ENCODE measurements at regions not wholly inside any gene's neighbourhood (a gene's known extent, or its start where the extent isn't known, plus 50 kb on each side); places are given as distances from the start of the nearest gene placed in this dataset.

DNA sequence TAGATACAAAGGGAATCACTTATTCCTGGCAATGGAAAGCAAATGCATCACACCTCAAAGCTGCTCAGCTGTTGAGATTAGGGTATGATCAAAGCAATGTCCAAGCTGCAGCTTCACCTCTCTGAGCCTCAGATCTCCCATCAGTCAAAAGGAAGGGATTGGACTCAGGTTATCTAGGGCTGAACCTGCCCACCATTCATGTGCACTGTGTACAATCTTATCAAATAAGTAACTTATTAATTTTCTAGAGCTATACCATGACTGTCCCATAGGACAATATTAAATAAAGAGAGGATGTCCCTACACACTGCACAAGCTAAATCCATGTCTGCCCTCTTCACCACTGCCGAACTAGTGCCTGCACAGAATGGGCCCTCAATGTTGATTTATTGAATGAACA lies 127.0 kb downstream of the HSD17B3 start:
- H3K23me2 ChIP-seq (ENCODE audit: low read depth, low read length), result no peaks in the 10 kb centered on the region
- no peak overlapping the region for H3K14ac ChIP-seq (ENCODE audit: insufficient read length)
- CTCF ChIA-PET (ENCODE audit: partially characterized antibody), result interaction anchor here (0.5 to 1.5 kb wide), 3 partner anchors 12 to 47 kb away, joined by 3 to 7 read pairs (median 3); no protein-coding TSS in a partner anchor
- H4K5ac ChIP-seq (ENCODE audit: insufficient read length, low read depth, low read length), result no peak overlapping the region
- no peak for FAIRE-seq
- H3K4ac ChIP-seq (replicated peaks; ENCODE audit: insufficient read length, low read depth, low read length), result no peak overlapping the region
- H2BK120ac ChIP-seq (replicated peaks; ENCODE audit: low read depth, low read length), result no peak overlapping the region
- no peak overlapping the region for H3K4me3 ChIP-seq (ENCODE audit: extremely low read depth in 1 of 4, insufficient read depth in 2 of 4, low read depth in 3 of 4, low read length in 4 of 4)
- no peak overlapping the region for H2BK20ac ChIP-seq (ENCODE audit: low read length)
- no peak overlapping the region for H3K18ac ChIP-seq (ENCODE audit: extremely low read depth, low read length)
- DNase-seq (ENCODE audit: low read depth in 1 of 2, low spot score in 2 of 2), result no peak
- no peak overlapping the region for H4K91ac ChIP-seq (replicated peaks; ENCODE audit: insufficient read length, low read length)
- H2BK5ac ChIP-seq (ENCODE audit: low read depth, low read length), result no peak overlapping the region
- H3K27me3 ChIP-seq (replicated peaks in 1 of 4; ENCODE audit: control insufficient read depth in 3 of 4, extremely low read depth in 1 of 4, insufficient read depth in 3 of 4, low read length in 3 of 4), result no peaks in the 10 kb centered on the region; a peak in 2 of 7 replicates
- no peak overlapping the region for H4K8ac ChIP-seq (ENCODE audit: extremely low read depth, insufficient read depth, low read length)
- H2AFZ ChIP-seq (ENCODE audit: low read length), result no peak overlapping the region
- no peak overlapping the region for H2BK15ac ChIP-seq (ENCODE audit: low read length)
- H2AK5ac ChIP-seq (ENCODE audit: low read depth, low read length), result no peak overlapping the region; the same call in 1 of the 2 replicates
- H3K9ac ChIP-seq (replicated peaks in 1 of 4; ENCODE audit: extremely low read depth in 1 of 4, low read depth in 3 of 4, low read length in 3 of 4), result no peak overlapping the region
- no peak overlapping the region for H3K27ac ChIP-seq (ENCODE audit: low read depth, low read length)
- H3K36me3 ChIP-seq (ENCODE audit: control insufficient read depth in 2 of 4, insufficient read depth in 4 of 4, low read length in 3 of 4), result no peaks in the 10 kb centered on the region
- H3K79me1 ChIP-seq (ENCODE audit: low read depth, low read length), result no peaks in the 10 kb centered on the region
- WGBS, 2 experiments (ENCODE audit: extremely low coverage in 1 of 2, insufficient coverage in 1 of 2, insufficient read length in 1 of 2, insufficient replicate concordance in 2 of 2, low coverage in 1 of 2, low lambda C conversion rate in 2 of 2, missing lambda C conversion rate in 1 of 2), result 89% methylated on average over 1 of the region's 1 CpG; no CpG with 5 or more reads in 1 of the 2 experiments
- H2BK12ac ChIP-seq (ENCODE audit: low read depth, low read length), result no peak overlapping the region
- H3K79me2 ChIP-seq (ENCODE audit: control insufficient read depth in 1 of 2, insufficient read depth in 2 of 2, low read length in 2 of 2), result no peaks in the 10 kb centered on the region
- no peaks in the 10 kb centered on the region for H3K9me3 ChIP-seq (ENCODE audit: insufficient read depth in 2 of 2, low read depth in 1 of 2, low read length in 1 of 2)
- no peak overlapping the region for H3K4me2 ChIP-seq (ENCODE audit: insufficient read depth in 1 of 2, low read depth in 2 of 2, low read length in 2 of 2)
- TF ChIP-seq GABPA (IDR thresholded peaks at IDR 0.05; ENCODE audit: borderline replicate concordance, insufficient read depth, low read length) (no peak), CEBPB (IDR thresholded peaks at IDR 0.05; ENCODE audit: low read depth, low read length) (no peak), BCL11A (IDR thresholded peaks at IDR 0.05; ENCODE audit: low read depth in 2 of 2, low read length in 2 of 2) (no peak), SAP30 (IDR thresholded peaks at IDR 0.05; ENCODE audit: insufficient read depth, insufficient replicate concordance, low read length) (no peak), RNF2 (IDR thresholded peaks at IDR 0.05; ENCODE audit: borderline replicate concordance, low read depth, low read length, missing control alignments, poor library complexity, severe bottlenecking) (no peak), TEAD4 (IDR thresholded peaks at IDR 0.05; ENCODE audit: low read depth, low read length) (no peak), ZNF274 (IDR thresholded peaks at IDR 0.05; ENCODE audit: borderline replicate concordance, extremely low read depth, low read length) (no peak), HDAC6 (IDR thresholded peaks at IDR 0.05; ENCODE audit: low read depth, low read length) (no peak), JUND (IDR thresholded peaks at IDR 0.05; ENCODE audit: low read length) (no peak), RFX5 (IDR thresholded peaks at IDR 0.05; ENCODE audit: borderline replicate concordance, low read depth, low read length) (no peak)
- TF ChIP-seq, protein P1, sequence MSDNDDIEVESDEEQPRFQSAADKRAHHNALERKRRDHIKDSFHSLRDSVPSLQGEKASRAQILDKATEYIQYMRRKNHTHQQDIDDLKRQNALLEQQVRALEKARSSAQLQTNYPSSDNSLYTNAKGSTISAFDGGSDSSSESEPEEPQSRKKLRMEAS (IDR thresholded peaks at IDR 0.05), result no peak
- TF ChIP-seq, protein P2, sequence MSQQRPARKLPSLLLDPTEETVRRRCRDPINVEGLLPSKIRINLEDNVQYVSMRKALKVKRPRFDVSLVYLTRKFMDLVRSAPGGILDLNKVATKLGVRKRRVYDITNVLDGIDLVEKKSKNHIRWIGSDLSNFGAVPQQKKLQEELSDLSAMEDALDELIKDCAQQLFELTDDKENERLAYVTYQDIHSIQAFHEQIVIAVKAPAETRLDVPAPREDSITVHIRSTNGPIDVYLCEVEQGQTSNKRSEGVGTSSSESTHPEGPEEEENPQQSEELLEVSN (IDR thresholded peaks at IDR 0.05), result no peak
- POLR2A ChIA-PET (ENCODE audit: partially characterized antibody), result no interaction called here
- peaks cover 0 to 3% (median 0%) of the 10 kb centered on the region in 4 experiments; a peak in 1 of 7 replicates for H3K4me1 ChIP-seq (replicated peaks in 1 of 4; ENCODE audit: control insufficient read depth in 3 of 4, insufficient read depth in 4 of 4, low read length in 3 of 4)
- no peaks in the 10 kb centered on the region for H4K20me1 ChIP-seq (replicated peaks in 1 of 2; ENCODE audit: control insufficient read depth in 1 of 2, insufficient read depth in 2 of 2, low read length in 2 of 2)
- H3K23ac ChIP-seq (ENCODE audit: insufficient read length), result no peak overlapping the region
- no peak overlapping the region for H3K56ac ChIP-seq (replicated peaks; ENCODE audit: insufficient read length, low read depth, low read length)
